ENCODE measurements at regions not wholly inside any gene's neighbourhood (a gene's known extent, or its start where the extent isn't known, plus 50 kb on each side); places are given as distances from the start of the nearest gene placed in this dataset.

DNA sequence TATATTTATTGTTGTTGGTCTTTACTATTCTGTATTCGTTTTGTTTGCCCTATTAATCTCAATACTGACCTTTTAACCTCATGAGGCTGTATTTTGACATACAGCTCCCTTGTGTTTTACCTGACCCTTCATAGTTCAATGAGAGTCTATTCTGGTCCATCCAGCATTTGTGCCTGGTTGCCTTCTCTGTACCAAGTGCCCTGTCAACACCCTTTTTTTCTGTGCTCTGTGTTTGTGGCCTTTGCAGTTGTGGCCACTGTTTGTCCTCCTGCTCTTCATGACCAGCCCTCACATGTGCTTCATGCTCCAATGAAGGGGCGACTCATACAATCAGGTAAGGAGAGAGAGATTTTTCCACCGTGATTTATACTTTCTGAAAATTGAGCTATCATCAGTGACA lies 368.2 kb downstream of the IL20RB start:
- POLR2A ChIA-PET, result no interaction called here
- no peak overlapping the region for H3K4me3 ChIP-seq (ENCODE audit: low read depth in 2 of 2, low read length in 1 of 2)
- H3K27me3 ChIP-seq (ENCODE audit: insufficient read depth), result no peaks in the 10 kb centered on the region
- no peak overlapping the region for H3K4me2 ChIP-seq
- no peaks in the 10 kb centered on the region for H3F3A ChIP-seq (replicated peaks; ENCODE audit: insufficient read depth)
- H3K4me1 ChIP-seq (ENCODE audit: control insufficient read depth in 1 of 2, insufficient read depth in 2 of 2, low read depth in 1 of 2, low read length in 1 of 2), result no peaks in the 10 kb centered on the region
- H3K9ac ChIP-seq, result no peak overlapping the region
- no peaks in the 10 kb centered on the region for H3K9me2 ChIP-seq
- WGBS (ENCODE audit: low lambda C conversion rate), result 4% methylated on average over 3 of the region's 3 CpGs
- TF ChIP-seq GATA2 (CRISPR knock-in tag; IDR thresholded peaks at IDR 0.05), result no peak
- no peak for TF ChIP-seq SMC3 (IDR thresholded peaks at IDR 0.05; ENCODE audit: low read depth, low read length)
- no peak for TF ChIP-seq CHD2 (IDR thresholded peaks at IDR 0.05; ENCODE audit: low read length, partially characterized antibody)
- no peak for TF ChIP-seq FOXJ3 (CRISPR knock-in tag; IDR thresholded peaks at IDR 0.05)
- TF ChIP-seq TEAD4 (IDR thresholded peaks at IDR 0.05; ENCODE audit: borderline replicate concordance, insufficient read depth), result no peak
- TF ChIP-seq, protein P1, sequence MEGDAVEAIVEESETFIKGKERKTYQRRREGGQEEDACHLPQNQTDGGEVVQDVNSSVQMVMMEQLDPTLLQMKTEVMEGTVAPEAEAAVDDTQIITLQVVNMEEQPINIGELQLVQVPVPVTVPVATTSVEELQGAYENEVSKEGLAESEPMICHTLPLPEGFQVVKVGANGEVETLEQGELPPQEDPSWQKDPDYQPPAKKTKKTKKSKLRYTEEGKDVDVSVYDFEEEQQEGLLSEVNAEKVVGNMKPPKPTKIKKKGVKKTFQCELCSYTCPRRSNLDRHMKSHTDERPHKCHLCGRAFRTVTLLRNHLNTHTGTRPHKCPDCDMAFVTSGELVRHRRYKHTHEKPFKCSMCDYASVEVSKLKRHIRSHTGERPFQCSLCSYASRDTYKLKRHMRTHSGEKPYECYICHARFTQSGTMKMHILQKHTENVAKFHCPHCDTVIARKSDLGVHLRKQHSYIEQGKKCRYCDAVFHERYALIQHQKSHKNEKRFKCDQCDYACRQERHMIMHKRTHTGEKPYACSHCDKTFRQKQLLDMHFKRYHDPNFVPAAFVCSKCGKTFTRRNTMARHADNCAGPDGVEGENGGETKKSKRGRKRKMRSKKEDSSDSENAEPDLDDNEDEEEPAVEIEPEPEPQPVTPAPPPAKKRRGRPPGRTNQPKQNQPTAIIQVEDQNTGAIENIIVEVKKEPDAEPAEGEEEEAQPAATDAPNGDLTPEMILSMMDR (IDR thresholded peaks at IDR 0.05), result no peak
- TF ChIP-seq FOSL2 (IDR thresholded peaks at IDR 0.05; ENCODE audit: borderline replicate concordance, low read depth), result no peak
- no peak for TF ChIP-seq TCF12 (IDR thresholded peaks at IDR 0.05)
- no peak for TF ChIP-seq SIN3A (IDR thresholded peaks at IDR 0.05; ENCODE audit: borderline replicate concordance, low read depth, low read length)
- no peak for TF ChIP-seq RFX5 (IDR thresholded peaks at IDR 0.05; ENCODE audit: low read length)
- TF ChIP-seq, protein P2, sequence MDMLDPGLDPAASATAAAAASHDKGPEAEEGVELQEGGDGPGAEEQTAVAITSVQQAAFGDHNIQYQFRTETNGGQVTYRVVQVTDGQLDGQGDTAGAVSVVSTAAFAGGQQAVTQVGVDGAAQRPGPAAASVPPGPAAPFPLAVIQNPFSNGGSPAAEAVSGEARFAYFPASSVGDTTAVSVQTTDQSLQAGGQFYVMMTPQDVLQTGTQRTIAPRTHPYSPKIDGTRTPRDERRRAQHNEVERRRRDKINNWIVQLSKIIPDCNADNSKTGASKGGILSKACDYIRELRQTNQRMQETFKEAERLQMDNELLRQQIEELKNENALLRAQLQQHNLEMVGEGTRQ (IDR thresholded peaks at IDR 0.05; ENCODE audit: borderline replicate concordance, low read depth, low read length), result no peak
- TF ChIP-seq YY1 (IDR thresholded peaks at IDR 0.05; ENCODE audit: low read depth), result no peak
- TF ChIP-seq, protein P3, sequence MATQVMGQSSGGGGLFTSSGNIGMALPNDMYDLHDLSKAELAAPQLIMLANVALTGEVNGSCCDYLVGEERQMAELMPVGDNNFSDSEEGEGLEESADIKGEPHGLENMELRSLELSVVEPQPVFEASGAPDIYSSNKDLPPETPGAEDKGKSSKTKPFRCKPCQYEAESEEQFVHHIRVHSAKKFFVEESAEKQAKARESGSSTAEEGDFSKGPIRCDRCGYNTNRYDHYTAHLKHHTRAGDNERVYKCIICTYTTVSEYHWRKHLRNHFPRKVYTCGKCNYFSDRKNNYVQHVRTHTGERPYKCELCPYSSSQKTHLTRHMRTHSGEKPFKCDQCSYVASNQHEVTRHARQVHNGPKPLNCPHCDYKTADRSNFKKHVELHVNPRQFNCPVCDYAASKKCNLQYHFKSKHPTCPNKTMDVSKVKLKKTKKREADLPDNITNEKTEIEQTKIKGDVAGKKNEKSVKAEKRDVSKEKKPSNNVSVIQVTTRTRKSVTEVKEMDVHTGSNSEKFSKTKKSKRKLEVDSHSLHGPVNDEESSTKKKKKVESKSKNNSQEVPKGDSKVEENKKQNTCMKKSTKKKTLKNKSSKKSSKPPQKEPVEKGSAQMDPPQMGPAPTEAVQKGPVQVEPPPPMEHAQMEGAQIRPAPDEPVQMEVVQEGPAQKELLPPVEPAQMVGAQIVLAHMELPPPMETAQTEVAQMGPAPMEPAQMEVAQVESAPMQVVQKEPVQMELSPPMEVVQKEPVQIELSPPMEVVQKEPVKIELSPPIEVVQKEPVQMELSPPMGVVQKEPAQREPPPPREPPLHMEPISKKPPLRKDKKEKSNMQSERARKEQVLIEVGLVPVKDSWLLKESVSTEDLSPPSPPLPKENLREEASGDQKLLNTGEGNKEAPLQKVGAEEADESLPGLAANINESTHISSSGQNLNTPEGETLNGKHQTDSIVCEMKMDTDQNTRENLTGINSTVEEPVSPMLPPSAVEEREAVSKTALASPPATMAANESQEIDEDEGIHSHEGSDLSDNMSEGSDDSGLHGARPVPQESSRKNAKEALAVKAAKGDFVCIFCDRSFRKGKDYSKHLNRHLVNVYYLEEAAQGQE (IDR thresholded peaks at IDR 0.05; ENCODE audit: low read depth, low read length), result no peak
- DNase-seq, result no peak
- H3K9me3 ChIP-seq, result no peaks in the 10 kb centered on the region
- no peaks in the 10 kb centered on the region for H4K20me1 ChIP-seq (ENCODE audit: insufficient read depth)
- CTCF ChIA-PET, result no interaction called here
- H3K79me2 ChIP-seq (ENCODE audit: insufficient read depth), result no peaks in the 10 kb centered on the region
- no peak overlapping the region for H3K27ac ChIP-seq (ENCODE audit: low read depth in 2 of 2, low read length in 1 of 2)
- H2AFZ ChIP-seq (ENCODE audit: low read depth), result no peak overlapping the region
- H3K36me3 ChIP-seq (replicated peaks in 1 of 2; ENCODE audit: control insufficient read depth in 1 of 2, insufficient read depth in 2 of 2, low read length in 1 of 2), result no peaks in the 10 kb centered on the region

Data from SK-N-SH (cell line).